ENCODE measurements at regions not wholly inside any gene's neighbourhood (a gene's known extent, or its start where the extent isn't known, plus 50 kb on each side); places are given as distances from the start of the nearest gene placed in this dataset.
"Not testable (repeated sequence)": the region's sequence is repeated elsewhere in the genome, so short reads cannot be mapped to it uniquely, and the experiment has no call there.

GRCh38 chr6:4632421-4632820 lies 143.8 kb upstream of the CDYL start:
- no peak for DNase-seq (ENCODE audit: low read depth)
- no peak for TF ChIP-seq MYC (IDR thresholded peaks at IDR 0.05; ENCODE audit: low read depth, low read length)
- TF ChIP-seq, protein P1, sequence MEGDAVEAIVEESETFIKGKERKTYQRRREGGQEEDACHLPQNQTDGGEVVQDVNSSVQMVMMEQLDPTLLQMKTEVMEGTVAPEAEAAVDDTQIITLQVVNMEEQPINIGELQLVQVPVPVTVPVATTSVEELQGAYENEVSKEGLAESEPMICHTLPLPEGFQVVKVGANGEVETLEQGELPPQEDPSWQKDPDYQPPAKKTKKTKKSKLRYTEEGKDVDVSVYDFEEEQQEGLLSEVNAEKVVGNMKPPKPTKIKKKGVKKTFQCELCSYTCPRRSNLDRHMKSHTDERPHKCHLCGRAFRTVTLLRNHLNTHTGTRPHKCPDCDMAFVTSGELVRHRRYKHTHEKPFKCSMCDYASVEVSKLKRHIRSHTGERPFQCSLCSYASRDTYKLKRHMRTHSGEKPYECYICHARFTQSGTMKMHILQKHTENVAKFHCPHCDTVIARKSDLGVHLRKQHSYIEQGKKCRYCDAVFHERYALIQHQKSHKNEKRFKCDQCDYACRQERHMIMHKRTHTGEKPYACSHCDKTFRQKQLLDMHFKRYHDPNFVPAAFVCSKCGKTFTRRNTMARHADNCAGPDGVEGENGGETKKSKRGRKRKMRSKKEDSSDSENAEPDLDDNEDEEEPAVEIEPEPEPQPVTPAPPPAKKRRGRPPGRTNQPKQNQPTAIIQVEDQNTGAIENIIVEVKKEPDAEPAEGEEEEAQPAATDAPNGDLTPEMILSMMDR (IDR thresholded peaks at IDR 0.05; ENCODE audit: low read depth, low read length), result no peak
- TF ChIP-seq, protein P2, sequence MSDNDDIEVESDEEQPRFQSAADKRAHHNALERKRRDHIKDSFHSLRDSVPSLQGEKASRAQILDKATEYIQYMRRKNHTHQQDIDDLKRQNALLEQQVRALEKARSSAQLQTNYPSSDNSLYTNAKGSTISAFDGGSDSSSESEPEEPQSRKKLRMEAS (IDR thresholded peaks at IDR 0.05; ENCODE audit: low read depth, low read length), result no peak
- no peak overlapping the region for H3K4me3 ChIP-seq (ENCODE audit: low read depth, low read length)

GRCh38 chr6:4629789-4630188 lies 146.4 kb upstream of the CDYL start:
- H3K4me3 ChIP-seq (ENCODE audit: low read depth, low read length); DNase-seq (ENCODE audit: low read depth): not testable (repeated sequence)

DNA sequence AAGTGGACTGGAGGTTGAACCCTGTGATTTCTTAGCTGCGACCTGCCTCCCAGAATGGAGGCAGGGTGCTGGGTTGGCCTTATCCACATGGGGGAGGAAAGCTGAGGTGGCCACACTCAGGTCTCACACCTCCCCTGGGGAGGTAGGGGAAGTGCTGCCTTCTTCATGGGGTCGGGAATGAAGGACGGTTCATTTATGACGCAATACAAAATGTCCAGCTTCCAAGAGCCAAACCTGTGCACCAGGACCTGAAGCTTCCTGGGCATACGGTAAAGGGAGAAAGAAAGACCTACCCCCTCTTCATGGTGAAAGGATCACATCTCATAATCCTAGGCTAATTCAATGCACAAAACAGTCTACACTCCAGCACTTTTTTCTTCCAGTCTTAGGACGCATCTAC lies 150.6 kb upstream of the CDYL start:
- no peak for DNase-seq (ENCODE audit: low read depth)
- H3K4me3 ChIP-seq (ENCODE audit: low read depth, low read length), result no peak overlapping the region
- TF ChIP-seq MYC (IDR thresholded peaks at IDR 0.05; ENCODE audit: low read depth, low read length), result no peak
- TF ChIP-seq, protein P1 (IDR thresholded peaks at IDR 0.05; ENCODE audit: low read depth, low read length), result no peak
- no peak for TF ChIP-seq POLR2A (IDR thresholded peaks at IDR 0.05; ENCODE audit: extremely low read depth, insufficient read length)
- TF ChIP-seq, protein P2 (IDR thresholded peaks at IDR 0.05; ENCODE audit: low read depth, low read length), result no peak

- TF ChIP-seq POLR2A (IDR thresholded peaks at IDR 0.05; ENCODE audit: extremely low read depth, insufficient read length), result no peak
- TF ChIP-seq, protein P2 (IDR thresholded peaks at IDR 0.05; ENCODE audit: low read depth, low read length), result no peak
- TF ChIP-seq, protein P1 (IDR thresholded peaks at IDR 0.05; ENCODE audit: low read depth, low read length), result no peak
- TF ChIP-seq MYC (IDR thresholded peaks at IDR 0.05; ENCODE audit: low read depth, low read length), result no peak
- no peak overlapping the region for H3K4me3 ChIP-seq (ENCODE audit: low read depth, low read length)
- DNase-seq (ENCODE audit: low read depth), result no peak
Measured at GRCh38 chr6:4624726-4625125, 151.5 kb upstream of the CDYL start.

DNA sequence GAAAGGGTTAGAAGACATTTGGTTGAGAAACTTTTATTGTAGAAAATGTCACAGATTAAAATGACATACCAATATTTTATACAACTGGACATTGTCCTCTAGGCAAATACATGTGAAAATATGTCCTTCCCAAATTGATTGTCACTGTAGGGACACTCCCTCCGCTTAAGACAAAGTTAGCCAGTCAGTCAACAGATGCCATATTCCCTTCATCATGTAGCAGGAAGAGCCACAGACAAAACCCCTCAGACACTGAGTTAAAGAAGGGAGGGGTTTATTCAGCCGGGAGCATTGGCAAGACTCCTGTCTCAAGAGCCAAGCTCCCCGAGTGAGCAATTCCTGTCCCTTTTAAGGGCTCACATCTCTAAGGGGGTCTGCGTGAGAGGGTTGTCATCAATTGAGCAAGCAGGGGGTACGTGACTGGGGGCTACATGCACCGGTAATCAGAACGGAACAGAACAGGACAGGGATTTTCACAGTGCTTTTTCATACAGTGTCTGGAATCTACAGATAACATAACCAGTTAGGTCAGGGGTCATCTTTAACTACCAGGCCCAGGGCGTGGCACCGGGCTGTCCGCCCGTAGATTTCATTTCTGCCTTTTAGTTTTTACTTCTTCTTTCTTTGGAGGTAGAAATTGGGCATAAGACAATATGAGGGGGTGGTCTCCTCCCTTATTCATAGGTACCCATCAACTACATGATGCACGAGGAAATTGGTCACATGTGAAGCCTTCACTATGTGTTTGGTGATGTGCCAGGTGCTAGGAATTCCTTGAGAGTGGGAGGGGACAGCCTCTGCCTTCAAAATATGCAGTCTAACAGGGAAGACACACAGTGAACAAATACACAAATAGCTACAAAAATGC lies 155.7 kb upstream of the CDYL start:
- H3K4me3 ChIP-seq (ENCODE audit: low read depth, low read length), result no peak overlapping the region
- TF ChIP-seq MYC (IDR thresholded peaks at IDR 0.05; ENCODE audit: low read depth, low read length), result no peak
- TF ChIP-seq, protein P1 (IDR thresholded peaks at IDR 0.05; ENCODE audit: low read depth, low read length), result no peak
- TF ChIP-seq POLR2A (IDR thresholded peaks at IDR 0.05; ENCODE audit: extremely low read depth, insufficient read length), result no peak
- TF ChIP-seq, protein P2 (IDR thresholded peaks at IDR 0.05; ENCODE audit: low read depth, low read length), result no peak
- no peak for DNase-seq (ENCODE audit: low read depth)

DNA sequence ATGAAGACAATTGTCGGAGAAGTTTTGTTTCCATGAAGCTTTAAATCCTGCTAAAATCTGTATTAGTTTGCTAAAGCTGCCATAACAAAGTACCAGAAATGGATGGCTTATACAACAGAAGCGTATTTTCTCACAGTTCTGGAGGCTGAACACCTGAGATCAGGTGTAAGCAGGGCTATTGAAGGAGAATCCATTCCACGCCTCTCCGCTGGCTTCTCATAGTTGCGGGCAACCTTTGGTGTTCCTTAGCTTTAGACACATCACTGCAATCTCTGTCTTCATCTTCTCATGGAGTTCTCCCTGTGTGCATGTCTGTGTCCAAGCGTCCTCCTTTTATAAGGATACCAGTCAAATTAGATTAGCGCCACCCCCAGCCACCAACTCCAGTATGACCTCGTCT lies 159.9 kb upstream of the CDYL start:
- no peak overlapping the region for H3K4me3 ChIP-seq (ENCODE audit: low read depth, low read length)
- no peak for DNase-seq (ENCODE audit: low read depth)
- TF ChIP-seq POLR2A (IDR thresholded peaks at IDR 0.05; ENCODE audit: extremely low read depth, insufficient read length) (no peak), MYC (IDR thresholded peaks at IDR 0.05; ENCODE audit: low read depth, low read length) (no peak)
- TF ChIP-seq, protein P2 (IDR thresholded peaks at IDR 0.05; ENCODE audit: low read depth, low read length), result no peak
- TF ChIP-seq, protein P1 (IDR thresholded peaks at IDR 0.05; ENCODE audit: low read depth, low read length), result no peak
